ENCODE measurements at regions not wholly inside any gene's neighbourhood (a gene's known extent, or its start where the extent isn't known, plus 50 kb on each side); places are given as distances from the start of the nearest gene placed in this dataset.

DNA sequence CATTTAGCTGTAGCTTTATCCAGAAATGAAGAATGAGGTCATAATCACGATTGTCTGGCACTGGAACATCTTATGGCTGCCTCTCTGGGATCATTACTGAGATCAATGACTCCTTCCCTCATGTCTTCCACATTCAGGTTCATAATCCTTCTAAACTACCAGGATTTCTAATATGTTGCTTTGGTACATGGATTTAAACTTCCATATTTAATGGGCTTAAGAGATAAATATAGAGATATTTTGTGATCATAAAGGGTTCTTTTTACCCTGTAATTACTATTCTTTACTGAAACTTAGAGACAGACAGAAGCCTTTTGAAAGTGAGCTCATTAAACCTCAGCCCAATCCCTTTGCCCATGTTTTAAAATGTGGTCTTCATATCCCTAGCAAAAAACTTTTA, 575.4 kb upstream of the ALCAM start:
- Histone ChIP-seq H2AFZ (ENCODE audit: low read length) (no peak overlapping the region), H3K4me3 (ENCODE audit: low read length) (no peak overlapping the region), H3K79me2 (ENCODE audit: low read length) (no peaks in the 10 kb centered on the region), H4K20me1 (ENCODE audit: insufficient read depth, low read length) (no peaks in the 10 kb centered on the region), H3K27me3 (replicated peaks; ENCODE audit: insufficient read depth, low read length) (no peaks in the 10 kb centered on the region), H3K27ac (ENCODE audit: low read length) (no peak overlapping the region), H3K9me3 (replicated peaks; ENCODE audit: insufficient read depth, low read length) (no peaks in the 10 kb centered on the region), H3K4me1 (ENCODE audit: low read length) (no peaks in the 10 kb centered on the region), H3K36me3 (replicated peaks; ENCODE audit: insufficient read depth, low read length) (no peaks in the 10 kb centered on the region), H3K9ac (ENCODE audit: low read length) (no peak overlapping the region), H3K9me2 (replicated peaks; ENCODE audit: insufficient read depth, low read length) (no peaks in the 10 kb centered on the region), H3K4me2 (ENCODE audit: low read depth, low read length) (no peak overlapping the region), H3F3A (ENCODE audit: insufficient read depth, low read length) (no peaks in the 10 kb centered on the region)
- no peak for DNase-seq
- TF ChIP-seq EZH2phosphoT487 (IDR thresholded peaks at IDR 0.05; ENCODE audit: low read length) (no peak), EZH2 (optimal IDR thresholded peaks at IDR 0.05; ENCODE audit: low read depth, low read length) (no peak)
- TF ChIP-seq, protein P1, sequence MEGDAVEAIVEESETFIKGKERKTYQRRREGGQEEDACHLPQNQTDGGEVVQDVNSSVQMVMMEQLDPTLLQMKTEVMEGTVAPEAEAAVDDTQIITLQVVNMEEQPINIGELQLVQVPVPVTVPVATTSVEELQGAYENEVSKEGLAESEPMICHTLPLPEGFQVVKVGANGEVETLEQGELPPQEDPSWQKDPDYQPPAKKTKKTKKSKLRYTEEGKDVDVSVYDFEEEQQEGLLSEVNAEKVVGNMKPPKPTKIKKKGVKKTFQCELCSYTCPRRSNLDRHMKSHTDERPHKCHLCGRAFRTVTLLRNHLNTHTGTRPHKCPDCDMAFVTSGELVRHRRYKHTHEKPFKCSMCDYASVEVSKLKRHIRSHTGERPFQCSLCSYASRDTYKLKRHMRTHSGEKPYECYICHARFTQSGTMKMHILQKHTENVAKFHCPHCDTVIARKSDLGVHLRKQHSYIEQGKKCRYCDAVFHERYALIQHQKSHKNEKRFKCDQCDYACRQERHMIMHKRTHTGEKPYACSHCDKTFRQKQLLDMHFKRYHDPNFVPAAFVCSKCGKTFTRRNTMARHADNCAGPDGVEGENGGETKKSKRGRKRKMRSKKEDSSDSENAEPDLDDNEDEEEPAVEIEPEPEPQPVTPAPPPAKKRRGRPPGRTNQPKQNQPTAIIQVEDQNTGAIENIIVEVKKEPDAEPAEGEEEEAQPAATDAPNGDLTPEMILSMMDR (IDR thresholded peaks at IDR 0.05; ENCODE audit: low read length) = no peak

DNA sequence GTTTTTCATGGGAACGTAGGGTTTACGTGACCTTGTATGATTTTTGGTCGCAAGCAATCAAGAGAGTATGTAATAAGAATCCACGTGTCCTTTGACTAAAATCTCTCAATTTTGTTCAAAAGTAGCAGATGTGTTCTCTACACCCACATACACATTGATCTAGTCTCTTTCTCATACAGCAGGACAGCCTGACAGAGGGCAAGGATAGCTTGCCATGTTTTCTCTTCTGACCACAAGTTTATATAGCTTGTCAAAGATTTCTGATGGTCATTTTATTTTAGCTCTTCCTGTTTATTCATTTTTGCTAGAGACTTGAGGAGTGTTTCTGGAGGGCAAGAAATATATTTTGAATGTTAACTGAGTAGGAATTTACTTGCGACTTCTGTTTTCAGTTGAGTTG, 570.2 kb upstream of the ALCAM start:
- TF ChIP-seq, protein P1 (IDR thresholded peaks at IDR 0.05; ENCODE audit: low read length) = no peak
- no peak for TF ChIP-seq EZH2phosphoT487 (IDR thresholded peaks at IDR 0.05; ENCODE audit: low read length)
- no peak for TF ChIP-seq EZH2 (optimal IDR thresholded peaks at IDR 0.05; ENCODE audit: low read depth, low read length)
- Histone ChIP-seq H3F3A (ENCODE audit: insufficient read depth, low read length) (no peaks in the 10 kb centered on the region), H3K4me3 (ENCODE audit: low read length) (no peak overlapping the region), H3K4me2 (ENCODE audit: low read depth, low read length) (no peak overlapping the region), H3K9me2 (replicated peaks; ENCODE audit: insufficient read depth, low read length) (no peaks in the 10 kb centered on the region), H3K9ac (ENCODE audit: low read length) (no peak overlapping the region), H3K27ac (ENCODE audit: low read length) (no peak overlapping the region), H3K27me3 (replicated peaks; ENCODE audit: insufficient read depth, low read length) (no peaks in the 10 kb centered on the region), H3K9me3 (replicated peaks; ENCODE audit: insufficient read depth, low read length) (no peaks in the 10 kb centered on the region), H4K20me1 (ENCODE audit: insufficient read depth, low read length) (no peaks in the 10 kb centered on the region), H3K36me3 (replicated peaks; ENCODE audit: insufficient read depth, low read length) (no peaks in the 10 kb centered on the region), H2AFZ (ENCODE audit: low read length) (no peak overlapping the region), H3K4me1 (ENCODE audit: low read length) (no peaks in the 10 kb centered on the region), H3K79me2 (ENCODE audit: low read length) (no peaks in the 10 kb centered on the region)
- DNase-seq = no peak

DNA sequence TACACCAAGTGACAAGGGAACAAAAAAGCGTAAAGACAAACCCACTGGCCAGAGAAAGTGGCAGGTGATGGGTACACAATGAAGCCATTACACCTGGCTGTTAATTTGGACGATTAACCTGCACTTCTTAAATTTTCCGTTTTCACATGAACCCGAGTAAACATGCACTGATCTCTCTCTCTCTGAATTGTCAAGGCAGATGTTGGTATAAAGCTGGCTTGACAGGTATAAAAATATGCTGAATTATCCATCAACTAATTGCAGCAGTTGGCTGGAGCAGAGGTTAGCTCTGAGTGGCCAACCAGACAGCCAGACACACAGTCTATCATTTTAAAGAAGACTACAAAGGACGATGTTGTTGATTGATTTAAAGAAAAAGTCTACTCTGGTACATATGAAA, 561.7 kb upstream of the ALCAM start:
- no peak overlapping the region for H3K4me3 ChIP-seq (ENCODE audit: low read length)
- H4K20me1 ChIP-seq (ENCODE audit: insufficient read depth, low read length) = no peaks in the 10 kb centered on the region
- no peak overlapping the region for H3K9ac ChIP-seq (ENCODE audit: low read length)
- no peak overlapping the region for H3K27ac ChIP-seq (ENCODE audit: low read length)
- no peaks in the 10 kb centered on the region for H3K9me3 ChIP-seq (replicated peaks; ENCODE audit: insufficient read depth, low read length)
- no peaks in the 10 kb centered on the region for H3K36me3 ChIP-seq (replicated peaks; ENCODE audit: insufficient read depth, low read length)
- TF ChIP-seq EZH2phosphoT487 (IDR thresholded peaks at IDR 0.05; ENCODE audit: low read length) = no peak
- TF ChIP-seq, protein P1 (IDR thresholded peaks at IDR 0.05; ENCODE audit: low read length) = no peak
- TF ChIP-seq EZH2 (optimal IDR thresholded peaks at IDR 0.05; ENCODE audit: low read depth, low read length) = no peak
- no peaks in the 10 kb centered on the region for H3K79me2 ChIP-seq (ENCODE audit: low read length)
- no peaks in the 10 kb centered on the region for H3K4me1 ChIP-seq (ENCODE audit: low read length)
- no peaks in the 10 kb centered on the region for H3K27me3 ChIP-seq (replicated peaks; ENCODE audit: insufficient read depth, low read length)
- H2AFZ ChIP-seq (ENCODE audit: low read length) = no peak overlapping the region
- H3K9me2 ChIP-seq (replicated peaks; ENCODE audit: insufficient read depth, low read length) = no peaks in the 10 kb centered on the region
- no peak for DNase-seq
- no peak overlapping the region for H3K4me2 ChIP-seq (ENCODE audit: low read depth, low read length)
- no peaks in the 10 kb centered on the region for H3F3A ChIP-seq (ENCODE audit: insufficient read depth, low read length)

Data from MM.1S (cell line).